GM20431 (cell line): ENCODE measurements at regions not wholly inside any gene's neighbourhood (a gene's known extent, or its start where the extent isn't known, plus 50 kb on each side); places are given as distances from the start of the nearest gene placed in this dataset.

Source experiments
- in situ Hi-C: fragments of 300-500 bp; cut with MseI, MboI; formaldehyde crosslinking; loops from one replicate; pipeline ENCODE4 v1.15.0; 2020; ENCODE audit warnings: low sequenced_read_pairs; ENCODE audit not compliant: unreplicated experiment

GRCh38 chr18:10233082-10233875, 221.2 kb upstream of the APCDD1 start:
- in situ Hi-C loops = no loop called here

DNA sequence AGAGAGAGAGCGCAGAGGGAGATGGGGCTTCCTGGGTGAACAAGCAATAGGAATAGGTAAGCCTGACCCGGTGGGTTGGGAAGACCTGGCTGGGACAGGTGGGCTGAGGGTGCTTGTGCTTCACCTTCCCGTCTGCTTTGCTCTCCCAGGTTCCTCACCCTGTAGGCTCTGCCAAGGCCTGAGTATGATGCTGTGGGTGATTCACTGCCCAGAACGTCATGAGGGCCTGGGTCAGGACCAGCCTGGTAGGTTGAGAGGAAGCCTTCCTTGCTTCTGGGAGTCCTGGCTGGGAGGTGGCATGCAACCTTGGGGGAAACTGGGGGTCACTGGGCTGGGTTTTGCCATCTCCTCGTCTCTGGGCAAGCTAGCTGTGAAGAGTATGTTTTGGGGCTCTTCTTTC, 220.2 kb upstream of the APCDD1 start:
- in situ Hi-C loops = no loop called here

DNA sequence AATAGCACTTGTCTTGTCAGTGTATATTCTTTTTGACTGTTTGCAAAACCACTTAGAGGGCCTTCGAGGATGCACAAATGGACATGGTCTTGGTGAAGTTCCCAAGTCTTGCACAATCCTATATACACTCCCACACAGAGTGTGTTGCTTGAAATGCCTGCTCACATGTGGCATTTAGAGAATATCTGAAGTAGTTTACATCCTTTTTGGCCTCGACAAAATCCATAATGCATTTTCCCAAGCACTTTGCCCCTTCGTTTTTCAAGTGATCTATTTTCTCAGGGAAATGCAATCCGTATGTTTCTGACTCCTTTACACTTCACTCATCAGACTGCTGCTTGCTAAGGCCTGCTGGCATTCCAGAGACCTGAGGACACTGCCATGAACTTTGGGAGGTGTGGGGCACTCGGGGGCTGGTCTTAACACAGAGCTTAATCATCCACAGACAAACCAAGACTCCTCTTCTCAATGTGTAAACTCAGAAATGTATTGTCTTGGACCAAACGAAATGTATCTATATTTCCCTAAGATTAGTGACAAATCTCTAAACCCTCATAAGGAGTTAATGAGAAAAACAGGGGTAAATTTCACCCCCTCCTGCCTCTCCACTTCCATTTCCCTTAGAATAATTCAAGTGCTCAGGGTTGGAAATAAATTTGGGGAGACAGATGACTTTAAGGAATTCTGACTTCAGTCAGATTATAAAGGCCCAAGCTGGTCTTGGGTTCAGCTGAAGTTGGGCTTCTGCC, 219.3 kb upstream of the APCDD1 start:
- in situ Hi-C loops = no loop called here

DNA sequence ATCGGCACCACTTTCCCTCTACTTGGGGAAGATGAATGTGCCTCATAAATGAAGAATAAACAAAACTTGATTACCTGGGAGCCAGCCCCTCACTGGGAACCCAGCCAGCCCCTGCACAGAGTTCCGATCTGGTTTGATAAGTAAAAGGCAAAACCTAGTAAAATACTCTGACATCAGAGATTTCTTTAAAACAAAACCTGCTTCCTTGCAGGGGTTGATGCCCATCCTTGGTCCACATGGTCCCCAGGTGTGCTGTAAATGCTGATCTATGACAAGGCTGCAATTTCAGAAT, 218.8 kb upstream of the APCDD1 start:
- in situ Hi-C loops = no loop called here

DNA sequence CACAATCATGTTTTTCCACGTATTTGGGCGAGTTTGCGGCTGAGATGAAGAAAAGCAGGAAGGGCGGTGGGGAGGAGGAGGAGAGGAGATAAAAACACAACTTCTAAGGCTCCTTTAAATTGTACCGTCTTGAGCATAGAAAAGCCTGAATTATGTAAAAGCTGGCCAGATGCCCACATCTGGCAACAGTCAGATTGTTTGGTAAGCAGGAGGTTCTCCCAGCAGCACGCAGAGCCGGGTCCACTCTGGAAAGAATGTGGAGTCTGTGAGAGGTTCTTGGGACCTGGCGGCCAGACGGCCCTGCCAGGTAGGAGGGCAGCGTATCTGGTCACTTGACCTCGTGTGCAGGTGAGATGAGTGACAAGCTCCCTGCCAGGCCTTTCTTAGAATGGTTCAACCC, 215.3 kb upstream of the APCDD1 start:
- in situ Hi-C loops = no loop called here

- in situ Hi-C loops = no loop called here
These were observed 214.3 kb upstream of the APCDD1 start for GRCh38 chr18:10239991-10240634.

GRCh38 chr18:10240973-10241372, 213.5 kb upstream of the APCDD1 start:
- in situ Hi-C loops = no loop called here

- in situ Hi-C loops = no loop called here
These were observed 212.9 kb upstream of the APCDD1 start for GRCh38 chr18:10241579-10241978.

GRCh38 chr18:10242936-10243680, 211.3 kb upstream of the APCDD1 start:
- in situ Hi-C loops = no loop called here

DNA sequence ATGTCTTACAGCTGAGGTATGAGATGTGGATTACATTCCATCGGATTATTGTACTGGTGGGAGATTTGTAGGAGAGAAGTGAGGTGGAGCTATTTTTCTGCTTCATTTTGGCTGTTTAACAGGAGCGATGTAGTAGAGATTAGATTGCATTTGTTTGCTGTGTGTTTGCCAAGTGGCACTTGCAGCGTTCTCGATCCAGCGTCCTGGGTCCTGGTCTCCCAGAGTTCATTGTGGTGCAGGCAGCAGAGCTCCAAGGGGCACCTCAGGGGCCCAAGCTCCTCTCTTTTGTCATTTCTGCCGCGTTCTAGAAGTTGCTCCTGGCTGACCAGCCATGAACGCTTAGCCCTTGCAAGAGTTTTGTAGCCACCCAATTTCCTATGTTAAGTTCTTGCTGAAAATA, 210.1 kb upstream of the APCDD1 start:
- in situ Hi-C loops = no loop called here

- in situ Hi-C loops = no loop called here
These were observed 209.2 kb upstream of the APCDD1 start for GRCh38 chr18:10245031-10245845.

DNA sequence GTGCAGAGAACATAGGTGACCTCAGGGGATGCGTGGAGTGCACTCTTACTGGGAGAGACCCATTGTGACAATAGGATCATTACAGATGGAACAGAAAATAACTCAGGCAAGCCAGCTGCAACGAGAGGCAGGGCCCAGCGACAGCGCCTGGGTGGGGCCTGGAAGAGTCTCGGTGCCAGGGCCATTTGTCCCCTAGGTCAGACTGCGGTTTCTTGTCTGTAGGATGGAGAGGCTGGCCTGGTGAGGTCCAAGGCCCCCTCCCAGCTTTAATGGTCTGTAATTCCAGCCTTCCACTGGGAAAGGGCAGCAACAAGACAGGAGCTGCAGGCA, 208.6 kb upstream of the APCDD1 start:
- in situ Hi-C loops = no loop called here

- in situ Hi-C loops = no loop called here
These were observed 207.3 kb upstream of the APCDD1 start for GRCh38 chr18:10247021-10247741.

DNA sequence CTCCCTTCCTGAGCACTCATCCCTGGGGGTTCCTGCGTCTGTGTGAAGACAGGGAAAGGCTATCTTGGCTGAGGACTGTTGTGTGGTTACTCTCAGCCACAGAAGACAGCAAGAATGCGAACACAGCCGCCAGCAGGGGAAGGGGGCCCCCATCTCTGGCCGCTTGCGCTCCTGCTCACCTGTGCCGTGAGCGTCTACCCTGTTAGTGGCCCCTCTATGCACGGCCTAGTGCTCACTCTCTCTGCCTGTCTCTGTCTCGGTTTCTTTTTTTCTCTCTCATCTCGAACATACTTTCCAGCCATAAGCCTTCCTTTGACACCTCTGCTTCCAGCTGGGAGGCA, 206.7 kb upstream of the APCDD1 start:
- in situ Hi-C loops = no loop called here

GRCh38 chr18:10248738-10249137, 205.7 kb upstream of the APCDD1 start:
- in situ Hi-C loops = no loop called here

DNA sequence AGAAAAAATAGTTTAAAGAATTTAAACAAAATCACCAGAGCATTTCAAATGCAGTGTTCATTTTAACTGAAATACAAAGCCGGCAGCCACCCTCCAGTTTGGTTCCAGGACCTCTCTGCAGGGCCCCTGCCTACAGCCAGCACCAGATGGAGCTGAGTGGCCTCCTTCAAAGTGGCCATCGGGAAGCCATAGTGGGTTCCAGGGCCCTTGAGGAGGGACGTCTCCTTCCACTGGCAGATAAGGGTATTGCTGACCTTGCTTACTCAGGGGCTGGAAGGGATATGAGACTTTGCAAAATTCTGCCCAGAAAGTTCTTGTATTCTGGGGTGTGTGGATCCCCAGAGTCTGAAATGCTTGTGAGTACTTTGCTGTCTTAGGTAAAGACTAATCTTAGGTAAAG, 205.2 kb upstream of the APCDD1 start:
- in situ Hi-C loops = no loop called here

DNA sequence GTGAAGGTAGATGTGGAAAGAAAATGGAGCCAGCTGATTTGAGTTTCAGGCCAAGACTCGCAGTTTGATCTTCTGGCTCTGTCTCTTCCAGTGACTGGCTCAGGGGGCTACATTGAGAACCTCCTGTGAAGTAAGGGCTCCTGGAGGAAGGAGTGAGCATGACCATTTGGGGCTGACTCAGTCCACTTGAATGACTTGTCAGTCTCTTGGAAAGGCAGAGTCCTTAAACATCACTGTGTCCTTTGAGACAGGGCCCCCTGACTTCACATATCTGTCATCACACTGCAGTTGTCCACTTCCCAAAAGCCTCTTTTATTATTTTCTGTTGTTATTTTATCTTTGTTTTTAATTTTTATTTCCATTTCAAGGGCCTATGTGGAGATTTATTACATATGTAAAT, 204.6 kb upstream of the APCDD1 start:
- in situ Hi-C loops = no loop called here

- in situ Hi-C loops = no loop called here
These were observed 201.9 kb upstream of the APCDD1 start for GRCh38 chr18:10252494-10252893.

DNA sequence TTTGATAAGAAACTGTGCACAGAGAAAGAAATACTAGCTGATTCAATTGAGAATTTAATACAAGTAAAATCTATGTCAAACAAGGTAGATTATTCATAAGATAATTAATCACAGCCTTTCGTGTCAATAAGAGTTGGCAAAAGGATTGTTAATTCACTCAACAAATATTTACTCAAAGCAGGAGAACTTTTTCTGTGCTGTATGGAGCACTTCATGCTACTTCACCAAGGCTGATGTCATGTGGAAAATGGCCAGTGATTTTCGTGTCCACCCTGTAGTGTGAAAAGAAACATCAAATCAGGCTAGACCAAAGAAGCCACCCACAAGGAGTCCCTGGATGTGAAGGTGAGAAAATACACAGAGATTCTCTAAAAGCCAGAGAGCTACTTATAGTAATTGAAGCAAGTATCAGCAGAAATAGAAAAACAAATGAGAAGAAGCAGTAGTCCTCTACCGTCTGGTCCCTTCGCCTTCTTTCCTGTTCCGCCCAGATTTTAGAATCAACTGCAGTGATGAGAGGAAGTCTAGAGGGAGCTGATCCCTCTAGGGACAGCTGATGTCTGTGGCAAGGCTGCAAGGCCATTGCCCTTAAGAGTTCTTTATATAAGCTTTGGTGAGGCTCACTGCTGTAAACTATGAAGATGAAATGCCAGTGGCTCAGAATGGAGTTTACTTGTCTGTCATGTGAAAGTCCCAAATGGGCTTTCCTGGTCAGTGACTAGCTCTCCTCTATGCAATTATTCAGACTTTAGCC, 201.3 kb upstream of the APCDD1 start:
- in situ Hi-C loops = no loop called here
